ENCODE measurements at regions not wholly inside any gene's neighbourhood (a gene's known extent, or its start where the extent isn't known, plus 50 kb on each side); places are given as distances from the start of the nearest gene placed in this dataset.

GRCh38 chr4:30875658-30876269 is 155.6 kb downstream of the PCDH7 start:
- no peak for DNase-seq

DNA sequence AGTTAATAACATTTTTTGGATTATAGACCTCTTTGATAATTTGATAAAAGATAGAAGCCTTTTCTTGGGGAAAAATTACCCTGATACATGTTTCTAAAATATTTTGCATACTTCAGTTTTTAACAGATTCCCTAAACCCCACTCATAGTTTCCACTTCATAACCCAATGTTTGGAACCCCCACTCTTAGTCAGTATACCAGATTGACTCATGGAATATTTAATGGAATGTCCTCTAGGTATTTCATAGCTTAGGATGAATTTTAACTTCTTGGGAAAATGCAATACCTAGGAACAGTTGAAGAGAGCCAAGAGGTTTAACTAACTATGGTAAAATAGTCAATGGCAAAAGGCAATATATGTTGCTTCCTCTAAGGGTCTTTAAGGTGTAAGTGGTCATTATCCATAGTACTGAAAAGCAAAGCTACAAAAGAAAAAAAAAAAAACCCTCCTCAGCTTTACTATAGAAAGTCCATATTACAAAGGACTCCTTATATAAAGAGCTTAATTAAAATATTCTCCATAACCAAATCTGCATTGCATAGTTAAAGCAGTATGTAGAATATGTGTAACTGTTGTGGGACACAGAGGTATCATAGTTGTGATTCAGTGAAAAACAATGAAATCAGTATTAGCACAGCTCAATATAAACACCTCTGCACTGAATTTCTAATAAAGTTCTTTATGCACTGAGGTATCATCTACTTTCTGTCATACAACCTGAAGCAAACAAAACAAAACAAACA is 159.9 kb downstream of the PCDH7 start:
- DNase-seq = no peak

DNA sequence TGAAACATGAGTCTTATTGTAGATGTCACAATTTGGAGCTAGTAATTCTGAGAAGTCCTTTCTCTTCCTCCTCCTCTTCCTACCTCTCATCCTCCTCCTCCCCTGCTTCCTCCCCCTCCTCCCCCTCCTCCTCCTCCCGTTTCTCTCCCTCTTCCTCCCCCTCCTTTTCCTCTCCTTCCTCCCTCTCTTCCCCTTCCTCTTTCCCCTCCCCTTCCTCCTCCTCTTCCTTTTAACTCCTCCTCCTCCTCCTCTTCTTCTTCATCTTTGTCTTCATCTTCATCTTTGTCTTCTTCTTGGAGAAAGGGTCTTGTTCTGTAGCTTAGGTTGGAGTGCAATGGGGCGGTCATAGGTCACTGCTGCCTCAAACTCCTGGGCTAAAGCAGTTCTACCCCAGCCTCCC is 161.8 kb downstream of the PCDH7 start:
- DNase-seq = no peak

GRCh38 chr4:30882443-30882842 is 162.3 kb downstream of the PCDH7 start:
- DNase-seq = no peak

- no peak for DNase-seq
Measured at GRCh38 chr4:30882995-30883675, 163.0 kb downstream of the PCDH7 start.

DNA sequence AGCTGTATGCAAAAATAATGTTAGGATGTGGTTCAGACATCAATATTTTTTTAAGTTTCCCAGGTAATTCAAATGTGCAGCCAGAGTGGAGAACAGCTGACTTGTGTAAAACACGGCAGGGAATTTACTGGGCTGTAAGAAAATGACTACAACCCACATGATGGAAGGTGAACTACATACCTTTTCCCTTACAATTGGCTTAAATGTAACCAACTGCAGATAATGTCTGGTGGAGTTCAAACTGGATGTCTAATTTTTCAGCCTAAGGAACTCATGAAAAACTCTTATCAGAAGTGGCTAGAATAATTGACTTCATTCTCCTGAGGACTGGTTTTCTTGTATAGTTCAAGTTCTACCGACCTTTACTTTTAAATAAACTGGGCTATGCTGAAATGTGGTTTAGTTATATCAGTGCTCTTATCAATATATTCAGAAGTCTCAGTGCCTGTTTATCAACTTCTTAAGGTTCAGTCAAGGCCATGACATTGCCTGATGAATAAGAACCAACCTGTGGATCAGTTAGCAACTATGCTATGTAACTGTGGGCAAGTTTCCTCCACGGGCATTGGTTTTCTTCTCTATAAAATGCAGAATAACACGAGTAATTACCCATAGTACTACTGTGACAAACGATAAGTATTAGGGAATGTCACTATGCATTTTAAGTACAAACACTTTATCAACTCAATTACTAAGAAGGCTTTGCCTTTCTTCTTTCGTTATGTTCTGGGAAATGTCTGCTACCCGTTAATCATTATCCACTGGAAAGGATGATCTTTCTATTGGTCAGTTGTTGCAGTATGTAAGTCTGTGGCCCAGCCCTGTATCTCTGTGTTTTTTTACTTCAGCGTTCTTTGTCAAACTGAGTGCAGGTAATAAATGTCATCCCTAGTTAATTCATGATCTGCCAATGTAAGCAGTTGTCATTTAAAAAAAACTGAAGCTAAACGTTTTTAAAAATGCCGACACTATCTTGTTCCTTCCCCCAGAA is 181.6 kb downstream of the PCDH7 start:
- DNase-seq = no peak

- no peak for DNase-seq
Measured at GRCh38 chr4:30903502-30904214, 183.5 kb downstream of the PCDH7 start.

DNA sequence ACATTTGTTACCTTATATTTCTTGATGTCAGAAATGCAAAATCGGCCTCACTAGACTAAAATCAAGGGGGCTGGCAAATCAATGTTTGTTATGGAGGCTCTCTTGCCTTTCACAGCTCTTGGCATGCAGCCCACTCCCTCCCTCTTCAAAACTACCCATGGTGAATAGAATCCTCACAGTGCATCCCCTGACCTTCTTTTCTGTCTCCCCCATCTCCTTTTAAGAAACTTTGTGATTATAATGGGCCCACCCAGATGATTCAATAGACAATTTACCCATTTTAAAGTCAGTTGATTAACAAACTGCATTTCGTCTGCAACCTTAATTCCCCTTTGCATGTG is 184.0 kb downstream of the PCDH7 start:
- no peak for DNase-seq

- DNase-seq = no peak
Measured at GRCh38 chr4:30904588-30904987, 184.4 kb downstream of the PCDH7 start.

GRCh38 chr4:30912098-30912714 is 192.0 kb downstream of the PCDH7 start:
- DNase-seq = no peak

- no peak for DNase-seq
Measured at GRCh38 chr4:30916337-30917274, 196.4 kb downstream of the PCDH7 start.

DNA sequence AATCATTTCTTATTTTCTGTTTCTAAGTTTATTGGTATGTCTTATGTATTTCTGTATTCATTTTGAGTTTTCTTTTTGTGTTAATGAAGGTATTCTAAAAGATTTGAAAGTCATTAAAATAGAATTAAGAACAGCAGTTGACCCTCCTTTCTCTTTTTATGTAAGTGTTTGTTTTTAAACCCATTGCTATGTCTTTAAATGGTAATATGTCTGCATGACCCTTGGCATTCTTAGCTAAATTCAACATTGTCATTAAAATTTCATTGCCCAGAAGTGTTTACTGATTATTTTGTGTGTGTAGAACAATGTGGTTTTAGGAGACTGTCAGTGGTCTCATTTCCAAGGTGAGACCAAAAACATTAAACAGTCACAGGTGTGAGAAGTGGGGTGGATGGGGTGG is 197.8 kb downstream of the PCDH7 start:
- no peak for DNase-seq

GRCh38 chr4:30919458-30919857 is 199.3 kb downstream of the PCDH7 start:
- DNase-seq = no peak

GRCh38 chr4:30920043-30920442 is 199.9 kb downstream of the PCDH7 start:
- DNase-seq = no peak

DNA sequence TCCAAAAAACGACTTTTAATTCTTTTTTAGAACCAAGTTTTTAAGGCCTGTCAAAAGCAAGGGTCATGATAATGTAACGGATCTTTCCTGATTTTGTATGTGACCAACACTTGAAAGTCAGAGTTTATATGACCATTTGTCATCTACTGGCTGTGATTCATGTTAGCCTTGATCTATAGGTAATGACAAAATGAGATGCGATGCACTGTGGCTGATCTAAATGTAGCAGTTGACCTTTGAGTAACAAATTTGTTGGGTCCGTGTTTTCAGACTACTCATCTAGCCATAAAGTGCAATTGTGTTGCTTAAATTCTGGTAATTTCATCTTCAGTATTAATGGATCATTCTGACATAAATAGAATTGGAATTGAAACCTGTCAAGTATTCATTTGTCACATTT is 202.5 kb downstream of the PCDH7 start:
- DNase-seq = no peak

GRCh38 chr4:30924495-30924894 is 204.3 kb downstream of the PCDH7 start:
- no peak for DNase-seq

DNA sequence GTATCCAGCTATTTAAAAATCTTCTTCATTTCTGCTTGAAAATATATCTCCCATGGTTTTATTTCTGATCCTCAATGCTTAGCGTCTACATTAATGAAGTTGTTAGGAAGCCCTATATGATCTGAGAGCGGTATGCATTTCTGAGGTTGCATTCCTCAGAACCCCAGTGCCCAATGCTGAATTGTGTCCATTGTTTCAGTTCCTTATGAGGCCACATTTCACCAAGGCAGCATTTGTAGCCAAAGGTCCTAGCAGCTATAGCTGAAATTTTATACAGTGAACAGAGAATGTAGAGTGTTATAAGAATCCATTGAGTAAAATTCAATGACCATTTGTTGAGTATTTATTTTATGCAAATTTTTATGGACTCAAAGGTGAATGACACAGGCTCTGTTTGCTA is 209.5 kb downstream of the PCDH7 start:
- DNase-seq = no peak

GRCh38 chr4:30930276-30930675 is 210.1 kb downstream of the PCDH7 start:
- DNase-seq = no peak

- DNase-seq = no peak
Measured at GRCh38 chr4:30932581-30932980, 212.4 kb downstream of the PCDH7 start.

DNA sequence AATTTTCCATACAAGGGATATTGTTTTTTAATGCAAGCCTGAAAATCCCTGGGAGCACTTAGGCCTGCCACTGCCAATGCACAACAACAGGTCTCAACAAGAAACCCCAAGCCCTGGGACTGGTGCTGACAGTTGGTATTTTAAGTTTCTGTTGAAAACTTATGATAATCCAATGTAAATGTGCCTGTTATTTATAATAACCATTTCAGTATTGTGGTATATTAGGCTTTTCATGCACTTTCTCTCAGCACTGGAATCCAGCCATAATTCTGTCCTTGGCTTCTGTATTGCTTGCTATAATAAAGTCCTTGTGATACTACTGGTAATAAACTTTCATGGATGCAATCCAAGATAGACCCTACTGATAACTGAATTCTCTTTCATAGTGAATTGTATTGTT is 218.9 kb downstream of the PCDH7 start:
- no peak for DNase-seq

All from right kidney (tissue), 1 donor.